OCI-LY1 (cell line): ENCODE measurements at regions not wholly inside any gene's neighbourhood (a gene's known extent, or its start where the extent isn't known, plus 50 kb on each side); places are given as distances from the start of the nearest gene placed in this dataset.

Experiments used
- CTCF ChIP-seq: fragments of 200-600 bp; sonication (generic), shearing (Covaris generic); IDR thresholded peaks from 2 replicates; pipeline ENCODE4 v1.5.1; 2017; ENCODE audit warnings: mild to moderate bottlenecking, antibody characterized with exemption, low read length, moderate library complexity, mixed read lengths
- EZH2 ChIP-seq: fragments of 200-600 bp; sonication (generic), shearing (Covaris generic); IDR thresholded peaks from 2 replicates; pipeline ENCODE4 v1.8.0; 2017; ENCODE audit warnings: borderline replicate concordance, mixed run types, mild to moderate bottlenecking, antibody characterized with exemption, low read length, moderate library complexity, mixed read lengths

- TF ChIP-seq CTCF (no peak), EZH2 (no peak)
Measured at GRCh38 chr16:7953360-7953759, 620.7 kb downstream of the RBFOX1 start.
